Mesenchymal stem cell (in vitro differentiated cells and primary cell): ENCODE measurements at regions not wholly inside any gene's neighbourhood (a gene's known extent, or its start where the extent isn't known, plus 50 kb on each side); places are given as distances from the start of the nearest gene placed in this dataset.

Experiments
- DNase-seq: peaks from one replicate; pipeline ENCODE4 v3.0.0-alpha.2; 2013
- H2AFZ ChIP-seq: one replicate; pipeline ENCODE4 v1.6.1; 2013; ENCODE audit warnings: low read depth, mild to moderate bottlenecking, control low read depth, inconsistent platforms, low read length, moderate library complexity
- H2AK5ac ChIP-seq: 2 replicates; pipeline ENCODE4 v1.6.1; 2013; ENCODE audit warnings: low read length, moderate library complexity, mild to moderate bottlenecking, inconsistent platforms; ENCODE audit not compliant: severe bottlenecking
- H2BK120ac ChIP-seq: one replicate; pipeline ENCODE4 v1.6.1; 2013; ENCODE audit warnings: low read depth, mild to moderate bottlenecking, inconsistent platforms, low read length, moderate library complexity
- H2BK12ac ChIP-seq, 2 experiments: one replicate each; pipeline ENCODE4 v1.6.1; 2013; ENCODE audit warnings: inconsistent platforms in 2 of 2, low read length in 2 of 2, mild to moderate bottlenecking in 2 of 2, moderate library complexity in 2 of 2, control low read depth in 1 of 2
- H2BK15ac ChIP-seq: one replicate; pipeline ENCODE4 v1.6.1; 2013; ENCODE audit warnings: mild to moderate bottlenecking, low read depth, inconsistent platforms; ENCODE audit not compliant: poor library complexity, severe bottlenecking
- H2BK5ac ChIP-seq: 2 replicates; pipeline ENCODE4 v1.6.1; 2013; ENCODE audit warnings: low read depth, mild to moderate bottlenecking, low read length, control low read depth, inconsistent platforms; ENCODE audit not compliant: poor library complexity, severe bottlenecking
- H3K14ac ChIP-seq, 2 experiments: one replicate each; pipeline ENCODE4 v1.6.1; 2013; ENCODE audit warnings: inconsistent platforms in 2 of 2, low read length in 2 of 2, control low read depth in 1 of 2, mild to moderate bottlenecking in 1 of 2, moderate library complexity in 1 of 2
- H3K18ac ChIP-seq, 2 experiments: one replicate each; pipeline ENCODE4 v1.6.1; 2013; ENCODE audit warnings: inconsistent platforms in 2 of 2, low read length in 2 of 2, control low read depth in 1 of 2, low read depth in 1 of 2, mild to moderate bottlenecking in 1 of 2
- H3K23ac ChIP-seq, 2 experiments: one replicate each; pipeline ENCODE4 v1.6.1; 2013; ENCODE audit warnings: inconsistent platforms in 2 of 2, low read length in 2 of 2, mild to moderate bottlenecking in 2 of 2, moderate library complexity in 2 of 2, control low read depth in 1 of 2
- H3K27ac ChIP-seq: 2 replicates; pipeline ENCODE4 v1.5.1; 2013; ENCODE audit warnings: mild to moderate bottlenecking, moderate library complexity, low read length, control low read depth, inconsistent platforms; ENCODE audit not compliant: poor library complexity, severe bottlenecking
- H3K27me3 ChIP-seq, 2 experiments: 2 replicates each; pipeline versions ENCODE4 v1.6.1 to v1.7.0; 2013; ENCODE audit warnings: low read length in 2 of 2, mild to moderate bottlenecking in 2 of 2, moderate library complexity in 2 of 2, control low read depth in 1 of 2, inconsistent platforms in 1 of 2; ENCODE audit not compliant: control insufficient read depth in 1 of 2, insufficient read depth in 1 of 2
- H3K36me3 ChIP-seq, 2 experiments: 2 replicates each; pipeline versions ENCODE4 v1.6.1 to v1.7.0; 2013; ENCODE audit warnings: low read length in 2 of 2, control low read depth in 1 of 2, inconsistent platforms in 1 of 2, low read depth in 1 of 2, mild to moderate bottlenecking in 1 of 2; ENCODE audit not compliant: insufficient read depth in 2 of 2, control insufficient read depth in 1 of 2
- H3K4ac ChIP-seq, 2 experiments: one replicate each; pipeline ENCODE4 v1.6.1; 2013; ENCODE audit warnings: inconsistent platforms in 2 of 2, low read length in 2 of 2, mild to moderate bottlenecking in 2 of 2, moderate library complexity in 2 of 2, control low read depth in 1 of 2, low read depth in 1 of 2
- H3K4me1 ChIP-seq: 2 replicates; pipeline ENCODE4 v1.6.1; 2013; ENCODE audit warnings: low read depth, low read length, control low read depth; ENCODE audit not compliant: control insufficient read depth, insufficient read depth
- H3K4me2 ChIP-seq: 2 replicates; pipeline ENCODE4 v1.6.1; 2013; ENCODE audit warnings: low read length, mild to moderate bottlenecking, inconsistent platforms; ENCODE audit not compliant: poor library complexity, severe bottlenecking
- H3K4me3 ChIP-seq, 2 experiments: 2 replicates each; pipeline versions ENCODE4 v1.5.1 to v1.7.0; 2013; ENCODE audit warnings: low read length in 2 of 2, mild to moderate bottlenecking in 2 of 2, control low read depth in 1 of 2, low read depth in 1 of 2; ENCODE audit not compliant: insufficient read depth in 1 of 2
- H3K79me1 ChIP-seq: replicated peaks from 2 replicates; pipeline ENCODE4 v1.6.1; 2013; ENCODE audit warnings: mild to moderate bottlenecking, control low read depth, low read length, inconsistent platforms; ENCODE audit not compliant: poor library complexity, severe bottlenecking
- H3K9ac ChIP-seq: 2 replicates; pipeline ENCODE4 v1.7.0; 2013; ENCODE audit warnings: mild to moderate bottlenecking, low read length, moderate library complexity
- H3K9me3 ChIP-seq: 2 replicates; pipeline ENCODE4 v1.7.0; 2013; ENCODE audit warnings: mild to moderate bottlenecking, low read length; ENCODE audit not compliant: control insufficient read depth
- H4K8ac ChIP-seq: one replicate; pipeline ENCODE4 v1.6.1; 2013; ENCODE audit warnings: inconsistent platforms, mild to moderate bottlenecking, low read length, moderate library complexity
- H4K91ac ChIP-seq: one replicate; pipeline ENCODE4 v1.6.1; 2013; ENCODE audit warnings: mild to moderate bottlenecking, low read length, inconsistent platforms
- WGBS: methylation state at CpG from one replicate; pipeline ENCODE4 v1.1.7; 2013; ENCODE audit warnings: mixed read lengths; 5-methylcytosine and 5-hydroxymethylcytosine counted together

GRCh38 chr2:180647621-180648020 is 332.8 kb upstream of the UBE2E3 start:
- no peaks in the 10 kb centered on the region for H3K27me3 ChIP-seq
- H4K91ac ChIP-seq: no peak overlapping the region
- no peak overlapping the region for H3K14ac ChIP-seq
- H2AK5ac ChIP-seq: no peak overlapping the region
- WGBS: 97% methylated on average over 3 of the region's 3 CpGs
- no peak overlapping the region for H3K4me3 ChIP-seq
- no peak for DNase-seq
- no peaks in the 10 kb centered on the region for H3K9me3 ChIP-seq
- no peak overlapping the region for H2AFZ ChIP-seq
- no peak overlapping the region for H3K4ac ChIP-seq
- no peak overlapping the region for H3K9ac ChIP-seq
- H3K4me2 ChIP-seq: no peak overlapping the region
- no peak overlapping the region for H2BK5ac ChIP-seq
- H3K79me1 ChIP-seq: no peaks in the 10 kb centered on the region
- no peak overlapping the region for H2BK15ac ChIP-seq
- no peaks in the 10 kb centered on the region for H3K36me3 ChIP-seq
- no peak overlapping the region for H2BK120ac ChIP-seq
- no peak overlapping the region for H3K27ac ChIP-seq
- no peaks in the 10 kb centered on the region for H3K4me1 ChIP-seq
- H4K8ac ChIP-seq: no peak overlapping the region
- no peak overlapping the region for H3K18ac ChIP-seq
- H2BK12ac ChIP-seq: no peak overlapping the region
- no peak overlapping the region for H3K23ac ChIP-seq

- H3K4ac ChIP-seq: no peak overlapping the region
- no peaks in the 10 kb centered on the region for H3K36me3 ChIP-seq
- no peak overlapping the region for H3K4me2 ChIP-seq
- no peak overlapping the region for H4K91ac ChIP-seq
- H2BK120ac ChIP-seq: no peak overlapping the region
- no peak overlapping the region for H3K27ac ChIP-seq
- H2BK5ac ChIP-seq: no peak overlapping the region
- H2AFZ ChIP-seq: no peak overlapping the region
- no peak overlapping the region for H3K4me3 ChIP-seq
- no peaks in the 10 kb centered on the region for H3K27me3 ChIP-seq
- H2BK12ac ChIP-seq: no peak overlapping the region
- no peak overlapping the region for H2AK5ac ChIP-seq
- no peak overlapping the region for H3K9ac ChIP-seq
- H3K14ac ChIP-seq: no peak overlapping the region
- no peak overlapping the region for H3K18ac ChIP-seq
- no peak overlapping the region for H4K8ac ChIP-seq
- no peaks in the 10 kb centered on the region for H3K4me1 ChIP-seq
- no peak for DNase-seq
- H3K79me1 ChIP-seq: no peaks in the 10 kb centered on the region
- H3K23ac ChIP-seq: no peak overlapping the region
- H2BK15ac ChIP-seq: no peak overlapping the region
- H3K9me3 ChIP-seq: no peaks in the 10 kb centered on the region
Observed at GRCh38 chr2:180647221-180647620, 333.2 kb upstream of the UBE2E3 start.

- no peak overlapping the region for H2AK5ac ChIP-seq
- no peak overlapping the region for H3K18ac ChIP-seq
- H3K14ac ChIP-seq: no peak overlapping the region
- H4K91ac ChIP-seq: no peak overlapping the region
- H2BK120ac ChIP-seq: no peak overlapping the region
- H3K79me1 ChIP-seq: no peaks in the 10 kb centered on the region
- no peak overlapping the region for H2BK15ac ChIP-seq
- H2AFZ ChIP-seq: no peak overlapping the region
- H3K36me3 ChIP-seq: no peaks in the 10 kb centered on the region
- no peak overlapping the region for H3K9ac ChIP-seq
- H3K4ac ChIP-seq: no peak overlapping the region
- no peak overlapping the region for H3K27ac ChIP-seq
- no peak overlapping the region for H2BK5ac ChIP-seq
- H3K9me3 ChIP-seq: no peaks in the 10 kb centered on the region
- H3K4me1 ChIP-seq: no peaks in the 10 kb centered on the region
- no peak overlapping the region for H3K23ac ChIP-seq
- no peak overlapping the region for H2BK12ac ChIP-seq
- H3K4me2 ChIP-seq: no peak overlapping the region
- 98% methylated on average over 2 of the region's 2 CpGs for WGBS
- no peak for DNase-seq
- no peak overlapping the region for H4K8ac ChIP-seq
- no peak overlapping the region for H3K4me3 ChIP-seq
- no peaks in the 10 kb centered on the region for H3K27me3 ChIP-seq
Observed at GRCh38 chr2:180646756-180647155, 333.6 kb upstream of the UBE2E3 start.

GRCh38 chr2:180644709-180645108 is 335.7 kb upstream of the UBE2E3 start:
- no peak overlapping the region for H2BK5ac ChIP-seq
- no peak for DNase-seq
- no peak overlapping the region for H2BK120ac ChIP-seq
- no peak overlapping the region for H3K27ac ChIP-seq
- no peak overlapping the region for H3K4me2 ChIP-seq
- H3K9ac ChIP-seq: no peak overlapping the region
- no peak overlapping the region for H2AK5ac ChIP-seq
- H2BK12ac ChIP-seq: no peak overlapping the region
- H3K4me3 ChIP-seq: no peak overlapping the region
- no peak overlapping the region for H2BK15ac ChIP-seq
- H3K4me1 ChIP-seq: no peaks in the 10 kb centered on the region
- no peak overlapping the region for H4K91ac ChIP-seq
- H3K23ac ChIP-seq: no peak overlapping the region
- H3K9me3 ChIP-seq: no peaks in the 10 kb centered on the region
- 71% methylated on average over 1 of the region's 2 CpGs for WGBS
- no peaks in the 10 kb centered on the region for H3K36me3 ChIP-seq
- no peaks in the 10 kb centered on the region for H3K27me3 ChIP-seq
- no peak overlapping the region for H3K4ac ChIP-seq
- peak overlapping the region in 1 of 2 experiments; percentile 92 for H3K14ac ChIP-seq
- no peak overlapping the region for H2AFZ ChIP-seq
- no peak overlapping the region for H4K8ac ChIP-seq
- H3K18ac ChIP-seq: no peak overlapping the region
- H3K79me1 ChIP-seq: no peaks in the 10 kb centered on the region
